ENCODE measurements at regions not wholly inside any gene's neighbourhood (a gene's known extent, or its start where the extent isn't known, plus 50 kb on each side); places are given as distances from the start of the nearest gene placed in this dataset.

GRCh38 chr3:124605781-124606579, 124.3 kb upstream of the UMPS start:
- TF ChIP-seq CTCF (IDR thresholded peaks at IDR 0.05; ENCODE audit: insufficient read depth, low read depth, low read length): no peak
- no peak for DNase-seq (ENCODE audit: low read depth)
- no peak overlapping the region for H3K4me3 ChIP-seq (ENCODE audit: low read depth, low read length)

GRCh38 chr3:124607163-124607562, 123.1 kb upstream of the UMPS start:
- TF ChIP-seq CTCF (IDR thresholded peaks at IDR 0.05; ENCODE audit: insufficient read depth, low read depth, low read length): no peak
- DNase-seq (ENCODE audit: low read depth): peak; percentile 23
- H3K4me3 ChIP-seq (ENCODE audit: low read depth, low read length): no peak overlapping the region

GRCh38 chr3:124609402-124609801, 120.8 kb upstream of the UMPS start:
- no peak overlapping the region for H3K4me3 ChIP-seq (ENCODE audit: low read depth, low read length)
- TF ChIP-seq CTCF (IDR thresholded peaks at IDR 0.05; ENCODE audit: insufficient read depth, low read depth, low read length): no peak
- no peak for DNase-seq (ENCODE audit: low read depth)

- H3K4me3 ChIP-seq (ENCODE audit: low read depth, low read length): no peak overlapping the region
- TF ChIP-seq CTCF (IDR thresholded peaks at IDR 0.05; ENCODE audit: insufficient read depth, low read depth, low read length): no peak
- DNase-seq (ENCODE audit: low read depth): no peak
Measured at GRCh38 chr3:124610130-124610529, 120.1 kb upstream of the UMPS start.

- H3K4me3 ChIP-seq (ENCODE audit: low read depth, low read length): no peak overlapping the region
- TF ChIP-seq CTCF (IDR thresholded peaks at IDR 0.05; ENCODE audit: insufficient read depth, low read depth, low read length): no peak
- DNase-seq (ENCODE audit: low read depth): no peak
Measured at GRCh38 chr3:124611520-124611919, 118.7 kb upstream of the UMPS start.

GRCh38 chr3:124615896-124616543, 114.2 kb upstream of the UMPS start:
- H3K4me3 ChIP-seq (ENCODE audit: low read depth, low read length): no peak overlapping the region
- no peak for TF ChIP-seq CTCF (IDR thresholded peaks at IDR 0.05; ENCODE audit: insufficient read depth, low read depth, low read length)
- DNase-seq (ENCODE audit: low read depth): no peak
